ENCODE measurements at regions not wholly inside any gene's neighbourhood (a gene's known extent, or its start where the extent isn't known, plus 50 kb on each side); places are given as distances from the start of the nearest gene placed in this dataset.
"Not testable (repeated sequence)": the region's sequence is repeated elsewhere in the genome, so short reads cannot be mapped to it uniquely, and the experiment has no call there.

- ATAC-seq (replicated peaks in 1 of 2) = no peak
- peaks cover 5 to 9% of the 10 kb centered on the region in 2 donors for H3K9me3 Mint-ChIP-seq
- H3K4me1 Mint-ChIP-seq (ENCODE audit: low read depth) = no peaks in the 10 kb centered on the region
These were observed 902.8 kb downstream of the SLC16A7 start for GRCh38 chr12:60498656-60499055.

DNA sequence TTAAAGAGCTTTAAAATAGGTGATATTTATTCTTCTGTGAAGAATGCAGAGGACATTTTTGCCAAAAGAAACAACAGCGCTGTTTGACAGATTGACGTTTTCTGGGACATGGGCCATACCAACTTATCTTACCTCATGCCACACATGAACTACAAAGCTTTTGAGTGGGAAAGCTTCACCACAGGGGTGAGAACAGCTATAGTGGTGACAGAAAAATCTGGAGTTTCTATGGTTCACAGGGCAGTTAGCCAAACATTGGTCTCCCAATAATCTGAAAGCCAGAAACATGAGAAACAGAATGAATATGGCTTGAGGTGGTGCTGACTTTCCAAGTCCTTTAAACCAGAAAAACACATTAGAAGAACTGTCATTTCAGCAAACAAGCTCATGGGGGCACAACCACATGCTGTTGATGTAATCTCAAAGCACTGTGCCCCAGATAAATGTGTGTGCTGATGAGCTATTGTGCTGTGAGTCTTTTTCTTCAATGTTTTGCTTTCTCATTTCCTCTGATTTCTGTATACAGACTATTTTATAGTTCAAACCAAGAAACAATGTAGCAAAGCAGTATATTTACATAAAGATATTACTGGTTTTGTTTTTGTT is 905.4 kb downstream of the SLC16A7 start:
- Mint-ChIP-seq H3K36me3 (ENCODE audit: insufficient read depth in 2 of 2) (no peaks in the 10 kb centered on the region), H3K9me3 (peaks cover 0 to 4% of the 10 kb centered on the region in 2 donors), H3K4me1 (ENCODE audit: low read depth) (no peaks in the 10 kb centered on the region), H3K27ac (no peak overlapping the region), H3K27me3 (ENCODE audit: low read depth) (no peaks in the 10 kb centered on the region), H3K4me3 (no peak overlapping the region)
- ATAC-seq (replicated peaks in 1 of 2) = no peak
- DNase-seq = no peak

More at GRCh38 chr12:60498656-60499055, 902.8 kb downstream of the SLC16A7 start:
- H3K27me3 Mint-ChIP-seq (ENCODE audit: low read depth) = no peaks in the 10 kb centered on the region
- no peaks in the 10 kb centered on the region for H3K36me3 Mint-ChIP-seq (ENCODE audit: insufficient read depth in 2 of 2)
- no peak overlapping the region for H3K4me3 Mint-ChIP-seq
- H3K27ac Mint-ChIP-seq = no peak overlapping the region
- DNase-seq = no peak

DNA sequence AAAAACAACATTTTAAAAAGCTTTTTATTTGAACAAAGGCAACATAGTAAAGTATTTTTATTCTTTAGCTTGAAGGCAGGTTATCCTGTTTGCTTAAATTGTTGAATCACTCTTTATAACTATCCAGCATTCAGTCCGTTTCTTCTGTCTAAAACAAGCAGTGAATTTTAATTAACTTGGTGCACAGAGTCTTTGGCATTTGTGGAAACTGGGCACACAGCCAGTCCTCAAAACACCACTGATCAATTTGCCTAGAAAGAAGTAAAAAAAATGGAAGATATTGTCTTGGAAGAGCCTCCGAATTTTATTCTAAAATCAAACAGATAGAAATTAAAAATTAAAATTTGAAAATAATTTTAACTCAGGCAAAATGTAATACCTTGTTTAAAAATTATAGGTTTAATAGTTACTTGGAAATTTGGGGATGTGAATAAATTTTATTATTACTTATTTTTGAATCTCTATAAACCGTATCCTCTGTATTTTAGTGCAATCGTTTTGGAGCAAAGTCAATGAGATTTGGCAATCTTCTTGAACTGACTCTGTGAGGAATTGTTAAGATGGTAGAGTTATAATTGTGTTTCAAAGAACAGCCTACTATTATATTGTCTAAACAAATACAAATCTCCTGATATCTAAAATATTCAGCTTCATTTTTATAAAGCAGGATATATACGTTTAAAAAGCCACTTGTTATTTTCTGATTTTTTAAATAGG is 927.0 kb downstream of the SLC16A7 start:
- H3K27me3 Mint-ChIP-seq (ENCODE audit: low read depth) = no peaks in the 10 kb centered on the region
- H3K9me3 Mint-ChIP-seq = peaks cover 6 to 8% of the 10 kb centered on the region in 2 donors
- no peak for ATAC-seq (replicated peaks in 1 of 2)
- H3K27ac Mint-ChIP-seq = no peak overlapping the region
- no peak for DNase-seq
- H3K4me1 Mint-ChIP-seq (ENCODE audit: low read depth) = no peaks in the 10 kb centered on the region
- no peak overlapping the region for H3K4me3 Mint-ChIP-seq
- H3K36me3 Mint-ChIP-seq (ENCODE audit: insufficient read depth in 2 of 2) = peaks cover 0 to 2% of the 10 kb centered on the region in 2 donors

DNA sequence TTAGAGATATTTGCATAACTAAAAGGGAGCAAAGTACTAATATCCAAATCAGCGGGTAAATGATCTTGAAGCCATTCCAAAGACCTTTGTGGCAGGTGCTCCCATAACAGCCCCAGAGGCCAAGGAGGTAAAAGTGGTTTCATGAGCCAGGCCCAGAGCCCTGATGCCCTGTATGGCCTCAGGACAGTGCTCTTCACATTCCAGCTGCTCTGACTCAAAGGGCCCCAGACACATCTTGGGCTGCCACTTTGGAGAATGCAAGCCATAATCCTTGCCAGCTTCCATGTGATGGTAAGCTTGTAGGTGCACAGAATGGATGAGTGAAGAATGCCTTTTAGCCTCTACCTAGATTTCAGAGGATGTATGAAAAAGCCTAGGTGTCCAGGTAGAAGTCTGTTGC is 933.4 kb downstream of the SLC16A7 start:
- no peak overlapping the region for H3K27ac Mint-ChIP-seq
- no peaks in the 10 kb centered on the region for H3K4me1 Mint-ChIP-seq (ENCODE audit: low read depth)
- no peaks in the 10 kb centered on the region for H3K27me3 Mint-ChIP-seq (ENCODE audit: low read depth)
- H3K9me3 Mint-ChIP-seq = peaks cover 3% of the 10 kb centered on the region in 2 donors
- no peak for DNase-seq
- ATAC-seq (replicated peaks in 1 of 2) = no peak
- H3K4me3 Mint-ChIP-seq = no peak overlapping the region
- H3K36me3 Mint-ChIP-seq (ENCODE audit: insufficient read depth in 2 of 2) = no peaks in the 10 kb centered on the region

- ATAC-seq (replicated peaks in 1 of 2) (no peak), DNase-seq (no peak)
- Mint-ChIP-seq H3K4me3 (no peak overlapping the region), H3K36me3 (ENCODE audit: insufficient read depth in 2 of 2) (no peaks in the 10 kb centered on the region), H3K27me3 (ENCODE audit: low read depth) (no peaks in the 10 kb centered on the region), H3K4me1 (ENCODE audit: low read depth) (no peaks in the 10 kb centered on the region), H3K9me3 (peaks cover 3% of the 10 kb centered on the region in 2 donors), H3K27ac (no peak overlapping the region)
These were observed 933.9 kb downstream of the SLC16A7 start for GRCh38 chr12:60529723-60530122.

GRCh38 chr12:60535363-60535762 is 939.5 kb downstream of the SLC16A7 start:
- H3K4me1 Mint-ChIP-seq (ENCODE audit: low read depth) = no peaks in the 10 kb centered on the region
- H3K4me3 Mint-ChIP-seq = no peak overlapping the region
- peaks cover 2 to 7% of the 10 kb centered on the region in 2 donors for H3K9me3 Mint-ChIP-seq
- no peak for DNase-seq
- no peak overlapping the region for H3K27ac Mint-ChIP-seq
- H3K36me3 Mint-ChIP-seq (ENCODE audit: insufficient read depth in 2 of 2) = no peaks in the 10 kb centered on the region
- no peaks in the 10 kb centered on the region for H3K27me3 Mint-ChIP-seq (ENCODE audit: low read depth)
- no peak for ATAC-seq (replicated peaks in 1 of 2)

DNA sequence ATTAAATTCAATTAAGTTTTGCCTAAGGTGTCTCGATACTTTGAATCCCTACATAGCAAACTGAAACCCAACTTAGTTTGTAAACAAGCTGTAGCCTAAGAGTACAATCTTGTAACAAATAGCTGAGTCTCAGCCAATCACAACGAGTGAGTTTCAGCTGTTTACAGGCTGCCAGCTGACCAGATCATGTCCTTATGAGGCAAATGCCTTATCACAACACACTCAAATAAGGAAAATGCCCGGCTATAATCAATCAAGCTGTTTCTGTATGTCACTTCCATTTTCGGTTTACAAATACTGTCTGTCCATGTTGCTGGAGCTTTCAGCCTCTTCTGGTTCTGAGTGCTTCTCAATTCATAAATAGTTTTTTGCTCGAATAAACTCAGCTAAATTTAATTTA is 943.8 kb downstream of the SLC16A7 start:
- H3K27me3 Mint-ChIP-seq (ENCODE audit: low read depth) = no peaks in the 10 kb centered on the region
- no peaks in the 10 kb centered on the region for H3K36me3 Mint-ChIP-seq (ENCODE audit: insufficient read depth in 2 of 2)
- H3K27ac Mint-ChIP-seq = no peak overlapping the region
- ATAC-seq (replicated peaks in 1 of 2) (no peak), DNase-seq (no peak)
- H3K4me1 Mint-ChIP-seq (ENCODE audit: low read depth) = no peaks in the 10 kb centered on the region
- peaks cover 0 to 4% of the 10 kb centered on the region in 2 donors for H3K9me3 Mint-ChIP-seq
- H3K4me3 Mint-ChIP-seq = no peak overlapping the region

DNA sequence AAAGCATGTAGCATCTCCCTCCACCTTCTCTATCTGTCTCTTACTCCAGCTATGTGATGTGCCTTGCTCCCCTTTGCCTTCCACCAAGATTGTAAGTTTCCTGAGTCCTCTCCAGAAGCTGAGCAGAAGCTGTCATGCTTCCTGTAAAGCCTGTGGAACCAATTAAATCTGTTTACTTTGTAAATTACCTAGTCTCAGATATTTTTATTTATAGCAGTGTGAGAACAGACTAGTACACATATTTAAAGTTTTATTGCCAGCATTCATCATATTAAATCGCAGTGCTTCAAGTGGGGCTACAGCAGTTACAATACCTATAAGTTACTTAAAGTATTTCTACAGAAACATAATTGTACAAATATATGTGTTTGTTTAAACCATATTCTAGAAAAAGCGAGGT is 973.1 kb downstream of the SLC16A7 start:
- H3K27me3 Mint-ChIP-seq (ENCODE audit: low read depth) = no peaks in the 10 kb centered on the region
- no peak overlapping the region for H3K4me3 Mint-ChIP-seq
- no peak for ATAC-seq (replicated peaks in 1 of 2)
- H3K4me1 Mint-ChIP-seq (ENCODE audit: low read depth) = no peaks in the 10 kb centered on the region
- no peaks in the 10 kb centered on the region for H3K36me3 Mint-ChIP-seq (ENCODE audit: insufficient read depth in 2 of 2)
- H3K27ac Mint-ChIP-seq = no peak overlapping the region
- peaks cover 2 to 4% of the 10 kb centered on the region in 2 donors for H3K9me3 Mint-ChIP-seq
- no peak for DNase-seq

DNA sequence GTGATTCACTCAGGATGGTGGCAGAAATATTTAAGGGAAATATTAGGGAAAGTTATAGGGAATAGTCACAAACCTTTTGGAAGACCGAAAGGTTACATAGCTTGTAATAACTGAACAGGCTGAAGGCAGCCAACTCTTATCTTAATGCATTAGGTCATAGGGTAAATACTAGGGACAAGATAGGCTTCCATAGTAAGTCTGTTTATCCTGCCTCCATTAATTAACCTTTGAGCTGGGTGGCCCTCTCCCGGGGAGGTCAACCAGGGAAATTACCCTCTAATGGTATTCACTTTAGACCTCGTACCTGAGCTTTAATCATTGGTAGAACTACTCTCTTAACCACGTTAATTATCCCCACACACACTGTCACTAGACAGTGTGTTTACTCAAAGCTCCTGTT is 981.8 kb downstream of the SLC16A7 start:
- no peak for DNase-seq
- Mint-ChIP-seq H3K4me3 (no peak overlapping the region), H3K4me1 (ENCODE audit: low read depth) (no peaks in the 10 kb centered on the region), H3K27ac (no peak overlapping the region), H3K27me3 (ENCODE audit: low read depth) (no peaks in the 10 kb centered on the region), H3K9me3 (peaks cover 0 to 3% of the 10 kb centered on the region in 2 donors), H3K36me3 (ENCODE audit: insufficient read depth in 2 of 2) (no peaks in the 10 kb centered on the region)
- no peak for ATAC-seq (replicated peaks in 1 of 2)

DNA sequence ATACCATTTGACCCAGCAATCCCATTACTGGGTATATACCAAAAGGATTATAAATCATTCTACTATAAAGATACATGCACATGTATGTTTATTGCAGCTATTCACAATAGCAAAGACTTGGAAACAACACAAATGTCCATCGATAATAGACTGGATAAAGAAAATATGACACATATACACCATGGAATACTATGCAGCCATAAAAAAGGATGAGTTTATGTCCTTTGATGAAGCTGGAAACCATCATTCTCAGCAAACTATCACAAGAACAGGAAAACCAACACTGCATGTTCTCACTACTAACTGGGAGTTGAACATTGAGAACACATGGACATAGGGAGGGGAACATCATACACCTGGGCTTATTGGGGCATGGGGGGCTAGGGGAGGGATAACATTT is 991.8 kb downstream of the SLC16A7 start:
- H3K4me1 Mint-ChIP-seq (ENCODE audit: low read depth); DNase-seq; H3K4me3 Mint-ChIP-seq; H3K27me3 Mint-ChIP-seq (ENCODE audit: low read depth); H3K36me3 Mint-ChIP-seq (ENCODE audit: insufficient read depth in 2 of 2); H3K27ac Mint-ChIP-seq; H3K9me3 Mint-ChIP-seq; ATAC-seq (replicated peaks in 1 of 2): not testable (repeated sequence)

GRCh38 chr12:60594035-60594711 is 998.3 kb downstream of the SLC16A7 start:
- Mint-ChIP-seq H3K4me3 (no peak overlapping the region), H3K27me3 (ENCODE audit: low read depth) (no peaks in the 10 kb centered on the region), H3K9me3 (peaks cover 4 to 12% of the 10 kb centered on the region in 2 donors), H3K27ac (no peak overlapping the region), H3K4me1 (ENCODE audit: low read depth) (no peaks in the 10 kb centered on the region), H3K36me3 (ENCODE audit: insufficient read depth in 2 of 2) (peaks cover 0 to 5% of the 10 kb centered on the region in 2 donors)
- no peak for DNase-seq
- no peak for ATAC-seq (replicated peaks in 1 of 2)

DNA sequence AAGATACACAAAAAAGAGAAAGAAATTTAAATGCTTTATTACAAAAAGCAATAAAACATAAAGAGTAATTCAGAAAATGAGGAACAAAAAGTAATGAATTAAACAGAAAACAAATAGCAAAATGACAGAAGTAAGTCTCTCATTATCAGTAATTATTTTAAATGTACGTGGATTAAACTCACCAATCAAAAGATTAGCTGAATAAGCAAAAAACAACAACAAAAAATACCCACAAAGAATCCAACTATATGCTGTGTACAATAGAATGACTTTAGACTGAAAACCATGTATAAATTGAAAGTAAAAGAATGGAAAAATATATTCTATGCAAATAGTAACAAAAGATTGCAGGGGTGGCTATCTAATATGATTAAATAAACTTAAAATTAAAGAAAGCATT is 1006.8 kb downstream of the SLC16A7 start:
- Mint-ChIP-seq H3K4me3 (no peak overlapping the region), H3K4me1 (ENCODE audit: low read depth) (no peaks in the 10 kb centered on the region), H3K27ac (no peak overlapping the region), H3K27me3 (ENCODE audit: low read depth) (no peaks in the 10 kb centered on the region), H3K9me3 (peaks cover 2 to 9% of the 10 kb centered on the region in 2 donors), H3K36me3 (ENCODE audit: insufficient read depth in 2 of 2) (peaks cover 0 to 2% of the 10 kb centered on the region in 2 donors)
- ATAC-seq (replicated peaks in 1 of 2) (no peak), DNase-seq (no peak)

DNA sequence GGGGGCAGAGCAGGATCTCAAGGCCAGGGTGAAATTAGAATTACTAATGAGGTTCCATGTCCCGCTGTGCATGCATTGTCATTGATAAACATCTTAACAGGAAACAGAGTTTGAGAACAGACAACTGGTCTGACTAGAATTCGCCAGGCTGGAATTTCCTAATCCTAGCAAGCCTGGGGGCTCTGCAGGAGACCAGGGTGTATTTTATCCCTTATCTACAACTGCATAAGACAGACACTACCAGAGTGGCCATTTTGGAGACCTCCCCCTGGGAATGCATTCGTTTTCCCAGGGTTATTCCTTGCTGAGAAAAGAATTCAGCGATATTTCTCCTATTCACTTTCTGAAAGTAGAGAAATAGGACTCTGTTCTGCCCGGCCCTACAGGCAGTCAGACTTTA is 1007.6 kb downstream of the SLC16A7 start:
- not testable (repeated sequence) for ATAC-seq (replicated peaks in 1 of 2); H3K9me3 Mint-ChIP-seq; H3K4me1 Mint-ChIP-seq (ENCODE audit: low read depth)

More for the DNA sequence above, 1007.6 kb downstream of the SLC16A7 start:
- not testable (repeated sequence) for H3K4me3 Mint-ChIP-seq; H3K27ac Mint-ChIP-seq; H3K36me3 Mint-ChIP-seq (ENCODE audit: insufficient read depth in 2 of 2); DNase-seq; H3K27me3 Mint-ChIP-seq (ENCODE audit: low read depth)

Measured in activated T-cell treated with anti-CD3 and anti-CD28 coated beads, Interleukin-2, amount 50 U/mL, for 72 hours (primary cell).